A204.1 (cell line): ENCODE measurements at regions not wholly inside any gene's neighbourhood (a gene's known extent, or its start where the extent isn't known, plus 50 kb on each side); places are given as distances from the start of the nearest gene placed in this dataset.

ENCODE experiments used
- FAIRE-seq: peaks from 2 replicates; lab custom pipeline; 2012; peaks lifted over from hg19 to GRCh38; lab: Jason Lieb, UNC

DNA sequence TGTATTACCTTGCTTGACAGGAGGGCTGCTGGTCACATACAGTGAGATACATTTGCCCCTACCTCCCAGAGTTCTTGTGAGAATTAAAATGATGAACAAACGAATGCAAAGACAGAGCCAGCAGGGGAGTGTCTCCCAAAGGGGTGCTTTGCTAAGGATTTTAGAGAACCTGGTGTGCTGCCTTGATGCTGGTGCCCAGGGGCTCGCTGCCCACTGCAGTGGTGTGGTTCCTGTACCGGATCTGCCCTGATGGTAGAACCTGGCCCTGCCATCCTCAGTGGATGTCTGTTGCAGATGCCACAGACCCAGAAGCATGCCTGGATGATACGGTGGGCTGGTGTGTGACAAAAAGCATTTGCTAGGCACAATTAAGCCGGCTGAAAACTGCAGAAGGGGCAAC, 414.8 kb upstream of the HS6ST1 start:
- no peak for FAIRE-seq

DNA sequence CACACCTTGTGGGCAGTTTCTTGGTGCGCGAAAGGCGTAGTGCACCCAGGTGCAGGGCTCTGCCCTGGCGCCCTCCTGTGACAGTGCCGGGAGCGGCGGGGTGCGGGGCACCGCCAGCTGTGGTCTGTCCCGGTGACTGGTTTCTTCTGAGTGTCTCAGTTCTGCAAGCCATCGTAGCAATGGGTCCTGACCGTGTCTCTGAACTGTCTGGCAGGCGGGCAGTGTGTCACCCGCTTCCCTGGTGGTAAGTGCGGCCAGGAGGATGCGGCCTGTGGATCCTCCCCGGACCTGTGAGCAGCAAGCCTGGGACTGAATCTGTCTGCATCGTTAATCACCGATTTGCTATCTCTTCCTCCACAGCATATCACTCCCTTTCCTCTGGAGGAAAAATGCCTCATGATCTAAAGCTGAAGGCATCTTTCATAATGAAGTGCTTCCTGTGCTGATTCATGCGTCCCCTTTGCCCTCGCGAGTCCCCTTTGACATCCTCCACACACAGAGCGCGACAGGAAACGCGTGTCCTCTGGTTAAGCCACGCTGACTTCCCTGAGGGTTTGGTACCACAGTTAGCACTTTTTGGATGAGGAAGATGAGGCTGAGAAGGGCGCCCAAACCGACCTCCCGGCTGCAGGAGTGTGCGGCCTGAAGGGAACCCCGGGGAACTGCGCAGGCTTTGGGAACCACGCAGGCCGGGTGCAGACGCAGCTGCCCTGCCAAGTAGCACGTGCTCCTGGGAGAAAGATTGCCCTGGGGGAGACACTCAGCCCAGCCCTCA, 416.0 kb upstream of the HS6ST1 start:
- FAIRE-seq: no peak

DNA sequence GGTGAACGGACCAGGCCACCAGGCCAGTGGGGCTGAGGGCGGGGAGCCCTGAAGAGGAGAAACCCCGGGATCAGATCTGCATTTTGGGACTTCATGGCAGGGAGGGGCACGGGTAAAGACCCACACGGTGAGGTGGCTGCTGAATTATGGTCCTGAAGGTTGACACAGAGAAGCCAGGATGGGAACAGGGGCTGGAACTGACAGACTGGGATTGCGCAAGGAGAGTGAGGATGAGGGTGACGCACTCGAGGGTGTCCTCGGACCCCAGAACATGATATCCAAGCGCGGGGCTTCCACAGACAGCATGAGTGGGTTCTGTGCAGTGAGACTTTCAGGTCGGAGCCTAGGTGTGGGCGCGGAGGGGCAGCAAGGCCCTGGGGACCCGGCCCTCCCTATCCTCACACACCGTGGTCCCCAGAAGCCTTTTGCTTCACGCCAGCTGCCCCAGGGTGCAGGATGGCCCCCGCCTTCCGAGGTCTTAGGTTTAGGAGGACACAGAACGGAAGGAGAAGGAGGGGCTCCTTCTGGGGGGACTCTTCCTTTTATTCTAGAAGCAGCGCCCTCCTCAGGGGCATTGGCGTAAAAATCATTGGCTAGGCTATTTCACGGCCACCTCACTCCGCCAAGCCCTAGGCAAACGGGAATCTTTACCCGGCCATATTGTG, 416.8 kb upstream of the HS6ST1 start:
- no peak for FAIRE-seq

DNA sequence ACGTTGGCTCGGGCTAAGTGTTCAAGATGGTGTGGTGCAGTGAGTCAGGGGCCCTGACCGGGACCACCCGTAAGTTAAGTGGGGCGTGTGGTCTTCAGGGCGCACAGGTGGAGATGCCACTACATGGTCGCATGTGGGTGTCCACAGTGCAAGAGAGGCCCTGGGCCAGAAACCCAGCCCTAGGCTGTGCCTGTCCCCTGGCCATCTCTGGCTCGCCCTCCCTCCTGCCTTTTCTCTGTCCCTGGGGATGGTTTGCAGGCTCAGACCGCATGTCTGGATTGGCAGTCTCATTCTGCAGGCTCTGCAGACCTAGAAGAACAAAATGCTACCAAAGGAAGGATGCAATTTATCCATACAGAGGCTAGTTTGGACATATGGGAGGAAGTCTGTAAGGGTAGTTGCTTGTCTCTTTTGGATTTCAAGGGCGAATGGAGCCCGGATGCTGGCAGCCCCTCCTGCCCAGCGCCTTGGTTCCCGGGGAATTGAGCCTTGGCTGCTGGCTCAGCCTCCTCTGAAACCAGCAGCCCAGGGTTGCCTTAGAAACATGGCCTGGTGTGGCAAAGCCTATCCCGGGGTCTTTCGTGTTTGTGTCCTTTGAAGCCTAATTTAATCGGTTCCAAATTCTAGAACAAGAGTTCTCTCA, 417.5 kb upstream of the HS6ST1 start:
- FAIRE-seq: no peak

DNA sequence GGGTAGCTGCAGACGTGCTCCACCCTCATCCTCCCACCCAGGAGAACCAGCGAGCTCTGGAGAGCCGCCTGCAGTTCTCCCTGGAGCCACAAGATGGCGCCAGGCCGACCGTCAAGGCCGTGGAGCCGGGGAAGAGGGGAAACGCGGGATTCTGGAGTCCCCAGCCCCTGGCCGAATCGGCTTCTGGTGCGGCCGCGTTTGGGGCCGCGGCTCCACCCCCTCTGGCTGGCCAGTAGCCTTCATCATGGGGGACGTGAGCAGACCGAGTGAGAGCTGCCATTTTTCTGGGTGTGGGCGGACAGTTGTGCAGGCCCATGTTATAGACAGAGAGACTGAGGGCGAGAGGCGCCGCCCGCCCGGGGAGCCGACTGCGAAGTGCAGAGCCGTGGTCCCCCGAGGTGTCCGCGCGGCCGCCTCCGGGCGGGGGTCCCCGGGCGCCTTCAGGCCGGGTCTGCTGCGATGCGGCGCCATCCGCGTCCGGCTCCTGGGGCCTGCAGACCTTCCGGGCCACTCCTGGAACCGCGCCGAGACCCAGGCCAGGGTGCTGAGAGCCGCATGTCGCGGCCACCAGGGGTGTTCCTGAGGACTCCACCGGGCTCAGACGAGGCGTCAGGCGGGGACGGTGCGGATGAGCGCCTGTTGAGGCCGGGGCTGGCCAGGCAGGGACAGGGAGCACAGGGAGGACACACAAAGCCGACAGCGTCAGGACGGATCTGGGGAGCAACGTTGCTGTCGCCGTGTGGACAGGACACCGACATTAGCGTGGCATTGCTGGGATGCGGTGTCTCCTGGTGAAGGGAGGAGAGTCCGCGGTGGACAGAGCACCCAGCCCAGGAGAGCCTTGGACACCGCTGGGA, 418.2 kb upstream of the HS6ST1 start:
- FAIRE-seq: no peak

DNA sequence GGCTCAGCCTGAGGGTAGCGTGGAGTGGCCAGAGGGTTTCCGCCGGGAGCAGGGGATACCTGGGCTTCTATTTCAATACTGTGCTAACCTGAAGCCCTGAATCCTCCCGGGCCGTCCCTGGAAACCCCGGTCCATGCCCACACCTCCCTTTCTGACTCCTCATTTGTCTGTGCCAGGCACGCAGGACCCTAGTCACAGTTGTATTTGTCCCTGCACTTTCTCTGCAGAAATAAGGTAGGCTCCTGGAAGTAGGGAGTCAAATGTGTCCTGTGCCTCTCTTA, 418.8 kb upstream of the HS6ST1 start:
- no peak for FAIRE-seq

DNA sequence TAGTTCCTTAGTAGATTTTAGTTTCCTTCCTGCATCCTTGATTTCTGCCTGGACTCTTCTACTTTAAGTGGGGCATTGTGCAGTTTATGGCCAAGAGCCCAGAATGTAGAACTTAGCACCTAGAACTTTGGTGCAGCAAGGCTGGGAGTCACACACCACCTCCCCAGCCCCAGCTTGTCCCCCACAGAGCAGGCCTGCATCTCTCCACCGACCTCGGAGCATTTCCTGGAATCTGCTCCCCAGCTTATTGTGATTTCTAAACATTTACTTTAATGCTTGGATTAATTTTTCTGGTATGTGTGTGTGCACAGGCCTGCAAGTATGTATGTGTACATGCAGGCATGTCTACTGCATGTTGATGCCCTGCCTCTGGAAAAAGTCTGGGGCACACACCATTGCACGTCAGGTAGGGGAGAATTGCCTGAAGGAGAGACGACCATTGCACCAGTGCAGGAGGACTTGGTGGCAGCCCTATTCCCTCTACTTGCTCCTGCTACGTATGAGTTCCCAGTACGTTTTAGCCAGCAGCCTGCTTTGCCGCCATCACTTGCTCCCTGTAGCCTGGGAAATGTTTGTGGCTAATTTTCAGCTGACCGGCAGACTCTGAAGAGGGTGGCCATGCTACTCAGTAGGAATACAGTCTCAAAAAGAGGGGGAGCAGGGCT, 419.9 kb upstream of the HS6ST1 start:
- no peak for FAIRE-seq

DNA sequence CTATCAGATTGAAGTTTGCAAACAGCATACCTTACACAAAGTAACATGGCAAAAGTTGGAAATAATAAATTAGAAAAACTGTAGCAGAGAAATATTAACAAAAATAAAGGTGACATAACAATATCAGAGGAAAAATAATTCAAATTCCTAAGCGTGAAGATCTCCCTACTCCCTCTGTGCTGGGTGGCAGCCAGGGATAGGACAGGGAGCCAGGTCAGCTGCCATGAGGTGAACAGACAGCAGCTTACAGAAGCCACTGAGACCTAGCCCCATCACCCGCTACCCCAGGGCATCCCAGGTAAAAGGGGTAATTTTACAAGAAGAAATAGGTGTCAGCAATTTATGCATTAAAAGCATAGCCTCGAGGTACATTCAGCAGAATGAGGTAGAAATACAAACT, 423.8 kb upstream of the HS6ST1 start:
- FAIRE-seq: no peak

DNA sequence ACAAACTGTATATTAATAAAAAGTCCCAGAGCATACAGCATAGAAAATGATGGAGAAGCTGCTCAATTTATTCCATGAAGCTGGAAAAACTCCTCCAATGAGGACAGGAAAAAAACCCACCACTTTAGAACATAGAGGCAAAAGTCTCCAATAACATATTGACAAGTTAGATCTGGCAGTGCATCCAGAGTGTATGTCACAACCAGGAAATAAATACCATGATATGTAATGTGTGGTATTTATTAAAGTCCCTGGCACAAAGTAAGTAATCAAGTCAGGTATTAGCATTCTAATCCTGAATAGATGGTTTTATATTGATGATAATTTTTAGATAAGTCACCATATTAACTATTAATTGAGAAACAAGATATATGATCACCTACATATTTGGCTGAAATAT, 427.3 kb upstream of the HS6ST1 start:
- no peak for FAIRE-seq

DNA sequence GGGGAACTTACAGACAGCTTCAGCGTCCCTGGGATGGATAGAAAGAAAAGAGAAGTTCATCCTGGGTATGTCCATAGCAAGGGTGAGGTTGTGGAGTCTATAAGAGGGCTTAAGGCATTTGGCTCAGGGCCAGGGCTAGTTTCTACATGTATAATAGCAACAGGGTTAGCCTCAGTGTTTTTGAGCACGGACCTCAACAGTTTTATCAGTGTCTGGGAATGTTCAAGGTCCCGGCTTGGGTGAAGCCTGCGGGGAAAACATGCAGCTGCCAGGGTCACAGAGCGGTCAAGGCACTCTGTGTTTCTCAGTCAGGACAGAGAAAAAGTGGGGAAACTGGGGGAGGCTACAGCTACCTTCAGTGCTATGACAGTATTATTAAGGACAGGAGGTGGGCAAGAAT, 427.7 kb upstream of the HS6ST1 start:
- no peak for FAIRE-seq

DNA sequence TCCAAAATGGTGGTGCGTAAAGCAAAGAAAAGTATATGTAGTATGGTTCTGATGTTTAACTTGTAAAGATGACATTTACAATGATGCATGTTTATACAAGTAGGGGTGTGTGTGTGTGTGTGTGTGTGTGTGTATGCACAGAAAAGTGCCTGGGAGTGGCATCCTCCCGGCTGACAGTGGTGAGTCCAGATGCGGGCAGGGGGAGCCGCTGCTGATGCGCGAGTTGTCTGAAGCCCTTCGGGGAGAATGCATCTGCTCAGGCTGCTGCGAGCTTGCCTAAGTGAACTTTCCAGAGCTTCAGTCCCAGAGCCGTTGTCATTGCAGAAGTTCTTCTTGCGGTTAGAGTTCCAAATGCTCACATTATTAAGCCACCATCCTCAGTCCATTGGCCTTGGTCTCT, 429.7 kb upstream of the HS6ST1 start:
- no peak for FAIRE-seq

DNA sequence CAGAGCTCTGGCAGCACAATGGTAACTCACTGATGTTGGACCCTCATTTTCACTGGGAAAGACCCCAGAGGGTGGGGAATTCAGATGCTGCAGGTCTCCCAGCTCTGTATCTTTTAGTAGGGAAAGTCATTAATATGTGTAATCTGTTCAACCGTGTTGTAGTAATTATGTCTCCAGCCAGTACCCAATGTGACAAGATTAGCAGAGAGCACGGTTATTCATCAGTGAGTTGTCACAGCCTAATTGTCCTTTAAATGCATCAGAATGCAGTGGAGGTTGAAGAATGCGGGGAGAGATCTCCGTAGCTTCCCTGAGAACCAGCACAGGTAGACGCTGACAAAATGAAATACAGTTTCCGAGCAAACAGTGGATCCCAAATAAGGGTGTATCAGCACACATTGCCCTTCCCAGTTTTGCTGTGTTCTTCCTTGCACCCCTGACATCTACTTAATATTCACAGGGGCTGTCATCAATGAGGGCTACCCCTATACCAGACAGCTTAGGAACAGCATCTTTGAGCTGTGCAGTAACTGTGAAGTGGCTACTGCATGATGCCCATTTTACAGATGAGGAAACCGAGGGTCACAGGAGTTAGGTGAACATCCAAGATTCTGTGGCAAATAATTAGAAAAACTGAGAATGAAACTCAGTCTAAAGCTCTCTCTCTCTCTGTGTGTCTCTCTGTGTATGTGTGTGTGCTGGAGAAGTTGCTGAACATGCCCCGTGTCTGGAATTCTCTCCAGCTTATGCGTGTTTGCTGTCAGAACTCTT, 430.4 kb upstream of the HS6ST1 start:
- no peak for FAIRE-seq

DNA sequence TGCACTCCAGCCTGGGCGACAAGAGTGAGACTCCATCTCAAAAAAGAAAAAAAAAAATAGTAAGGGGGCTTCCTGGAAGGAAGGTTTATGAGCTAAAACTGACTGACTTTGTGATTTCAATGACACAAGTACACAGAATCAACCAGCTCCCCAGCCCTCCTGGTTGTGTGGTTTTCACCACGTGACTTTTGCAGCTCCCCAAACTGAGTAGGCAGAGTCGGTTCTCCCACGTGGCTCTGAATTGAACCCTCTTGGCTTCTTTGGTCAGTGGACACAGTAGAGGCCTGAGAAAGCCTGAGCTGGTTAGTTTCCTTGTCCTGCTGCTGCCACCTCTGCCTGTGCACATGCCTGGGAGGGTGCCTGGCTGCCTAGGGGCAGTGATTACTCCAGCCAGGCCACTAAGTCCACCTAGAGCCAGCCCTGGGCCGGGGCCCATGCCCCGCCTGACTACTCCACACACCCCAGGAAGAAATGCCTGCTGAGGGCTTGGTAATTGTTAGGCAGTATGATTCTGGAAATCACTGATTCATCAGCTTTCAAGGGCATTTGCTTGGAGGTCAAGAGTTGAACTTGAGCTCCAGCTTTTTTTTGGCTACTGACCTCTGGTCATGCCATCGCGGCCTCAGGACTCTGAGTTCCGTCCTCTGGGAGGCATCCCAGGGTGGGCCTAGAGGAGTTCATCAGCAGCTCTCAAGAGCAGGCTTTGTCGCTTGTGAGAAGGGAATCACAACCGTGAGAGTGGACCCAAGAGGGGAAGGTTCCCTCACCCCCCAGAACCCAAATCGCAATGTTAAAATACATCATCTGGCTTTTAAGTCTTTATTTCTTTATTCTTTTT, 431.9 kb upstream of the HS6ST1 start:
- FAIRE-seq: no peak

DNA sequence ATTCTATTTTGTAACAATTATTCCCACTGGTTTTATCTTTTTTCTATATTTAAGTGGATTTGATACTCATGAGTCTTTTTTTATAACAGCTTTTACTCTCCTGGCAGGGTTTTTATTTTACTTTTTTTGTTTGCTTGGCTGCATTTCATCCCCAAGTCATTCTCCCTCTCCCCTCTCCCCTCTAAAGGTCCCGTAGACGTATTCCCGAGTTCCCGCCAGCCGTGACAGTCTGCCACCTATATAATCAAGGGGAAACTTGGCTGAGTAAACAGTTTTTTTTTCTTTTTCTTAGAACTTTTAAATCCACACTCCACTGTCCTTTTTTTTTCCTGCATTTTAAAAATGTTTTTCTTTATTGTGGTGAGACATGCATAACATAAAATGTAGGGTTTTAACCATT, 433.1 kb upstream of the HS6ST1 start:
- no peak for FAIRE-seq

DNA sequence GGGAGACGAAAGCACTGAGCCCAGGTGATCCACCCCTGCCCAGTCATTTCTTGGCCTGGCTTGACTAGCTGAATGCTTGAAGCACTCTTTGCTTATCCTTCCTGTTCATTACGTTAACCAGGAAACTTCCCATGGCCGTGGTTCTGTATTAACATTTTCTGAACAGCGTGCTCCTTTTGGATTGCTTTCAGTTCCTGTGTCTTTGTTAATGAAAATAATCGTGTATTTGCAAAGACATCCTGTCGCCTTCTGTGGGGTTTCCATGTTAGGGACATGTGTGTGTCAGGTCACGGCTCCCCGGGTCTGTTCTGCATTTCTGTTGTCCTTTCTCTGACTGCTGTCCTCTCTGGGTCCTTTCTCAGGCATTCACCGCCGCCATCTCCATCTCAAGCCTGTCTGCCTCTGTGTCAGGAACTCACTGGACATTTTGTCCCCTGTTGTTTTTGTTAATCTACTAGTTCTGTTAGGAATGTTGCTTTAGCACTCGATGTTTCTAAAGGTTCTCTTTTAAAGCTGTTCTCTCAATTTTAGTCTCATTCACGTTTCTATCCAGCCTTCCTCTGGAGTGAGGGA, 434.1 kb upstream of the HS6ST1 start:
- no peak for FAIRE-seq

DNA sequence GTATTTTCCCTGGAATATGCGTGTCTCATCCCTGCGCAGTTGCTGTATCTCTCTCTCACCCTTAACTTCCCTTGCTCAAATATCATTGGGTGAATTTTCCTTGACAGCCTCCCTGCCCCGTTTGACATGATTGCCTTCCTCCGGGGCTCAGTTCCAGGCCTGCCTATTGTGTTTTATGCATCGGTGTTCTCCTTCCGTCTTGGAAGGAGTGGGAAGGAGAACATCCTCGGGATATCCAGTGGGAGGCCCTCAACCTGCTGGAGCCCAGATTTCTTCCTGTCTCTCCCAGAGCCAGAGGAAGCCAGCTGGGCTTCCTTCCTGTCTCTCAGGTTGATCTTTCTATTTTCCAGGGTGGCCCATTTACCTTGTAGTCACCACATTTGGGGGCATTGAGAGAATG, 434.7 kb upstream of the HS6ST1 start:
- no peak for FAIRE-seq

DNA sequence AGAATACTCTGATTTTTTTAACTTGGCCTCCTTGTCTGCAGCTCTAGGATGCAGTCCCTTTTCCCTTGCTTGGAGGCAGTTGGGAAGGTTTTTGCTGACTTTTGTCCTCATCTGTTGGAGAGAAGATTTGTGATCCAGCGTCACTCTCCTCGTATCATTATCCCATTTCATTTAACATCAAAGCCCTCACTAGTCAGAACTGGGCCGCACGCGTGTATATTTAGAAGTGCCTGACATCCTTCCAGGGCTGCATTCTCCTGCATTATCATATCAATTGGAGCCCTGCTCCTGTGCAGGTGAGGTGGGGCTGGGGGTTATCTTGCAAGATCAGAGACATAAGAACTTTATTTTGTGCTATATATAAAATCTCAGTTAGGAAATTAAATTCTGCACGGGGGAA, 435.1 kb upstream of the HS6ST1 start:
- FAIRE-seq: no peak

DNA sequence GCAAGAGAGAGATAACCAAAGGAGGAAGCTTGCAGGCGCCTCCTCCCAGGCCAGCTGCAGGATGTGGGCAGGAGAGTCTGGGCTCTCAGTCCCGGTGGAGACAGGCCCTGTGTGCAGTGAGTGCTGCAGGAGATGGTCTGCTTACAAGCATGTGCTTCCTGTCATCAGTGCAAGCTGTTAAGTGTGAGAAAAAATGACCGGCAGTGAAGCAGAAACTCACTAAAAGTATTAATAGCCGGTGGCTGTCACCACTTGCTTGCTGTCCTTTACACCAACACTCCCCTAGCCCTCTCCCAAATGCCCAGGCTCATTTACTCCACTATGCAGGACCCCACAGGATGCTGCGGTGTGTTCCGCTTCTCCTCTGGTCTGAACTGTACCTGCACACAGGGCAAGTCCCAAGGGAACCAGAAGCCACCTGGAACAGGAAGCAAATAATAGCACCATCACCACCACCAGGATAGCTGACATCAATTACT, 435.6 kb upstream of the HS6ST1 start:
- no peak for FAIRE-seq

DNA sequence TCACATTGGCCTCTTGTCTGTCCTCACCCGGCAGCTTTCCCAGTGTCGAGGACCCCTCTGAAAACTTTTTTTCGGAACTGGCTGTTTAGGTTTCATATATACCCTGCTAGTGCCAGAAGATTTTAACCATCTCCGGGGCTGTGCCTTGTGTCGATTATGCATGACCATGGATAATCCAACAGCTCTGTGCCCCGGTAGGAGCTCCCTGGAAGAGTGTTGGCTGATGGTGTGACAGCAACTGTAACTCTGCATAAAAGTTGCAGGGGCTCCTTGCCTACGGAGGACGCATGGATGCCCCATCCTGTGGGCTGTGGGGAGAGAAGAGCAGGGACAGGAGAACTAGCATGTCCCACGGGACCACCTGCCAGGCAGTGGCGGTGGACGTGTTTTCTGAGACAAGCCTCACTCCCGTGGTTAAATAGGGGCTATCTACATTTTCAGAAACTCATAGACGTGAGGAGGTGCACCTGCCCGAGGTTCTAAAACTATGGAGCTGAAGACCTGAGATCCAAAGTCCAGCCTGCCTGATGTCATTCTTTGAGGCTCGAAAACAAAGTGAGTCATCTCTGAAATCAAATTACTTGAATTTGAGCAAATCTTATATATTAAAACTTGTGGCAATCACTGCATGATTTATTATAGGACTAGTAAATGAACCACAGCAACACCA, 437.2 kb upstream of the HS6ST1 start:
- no peak for FAIRE-seq

DNA sequence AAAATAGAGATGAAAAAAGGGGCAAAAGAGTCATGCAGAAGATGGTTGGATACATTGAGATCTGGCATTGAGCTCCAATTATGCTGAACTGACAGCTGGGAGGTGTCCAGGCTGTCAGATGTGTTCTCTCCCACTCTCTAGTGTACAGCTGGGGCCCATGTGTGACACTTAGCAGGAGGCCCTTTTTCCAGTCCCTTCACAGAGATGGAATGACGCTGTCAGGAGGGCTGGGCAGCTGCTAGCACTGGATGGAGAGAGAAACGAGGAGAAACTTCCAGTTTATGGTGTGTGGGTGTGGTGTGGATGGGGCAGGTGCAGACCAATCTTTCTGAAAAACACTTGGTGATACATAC, 437.7 kb upstream of the HS6ST1 start:
- FAIRE-seq: no peak
